ENCODE measurements at regions not wholly inside any gene's neighbourhood (a gene's known extent, or its start where the extent isn't known, plus 50 kb on each side); places are given as distances from the start of the nearest gene placed in this dataset.

DNA sequence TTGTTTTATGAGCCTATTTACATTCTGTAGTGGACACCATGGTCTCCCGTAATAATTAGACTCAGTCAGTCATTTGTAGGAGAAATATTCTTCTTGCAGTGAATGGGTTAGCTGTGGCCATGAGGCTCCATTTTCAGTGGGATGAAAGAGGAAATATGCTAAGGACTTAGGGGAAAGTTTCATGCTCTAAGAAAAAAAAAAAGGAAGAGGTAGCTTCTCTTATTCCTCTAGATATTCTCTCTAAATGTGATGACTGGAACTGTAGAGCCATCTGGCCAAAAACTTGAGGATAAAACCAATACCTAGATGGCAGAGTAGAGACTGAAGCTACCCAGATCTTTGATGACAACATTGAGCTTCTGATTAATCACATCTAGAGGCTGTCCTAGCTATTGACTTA lies 75.8 kb upstream of the SESN3 start:
- DNase-seq (ENCODE audit: low spot score), result no peak

DNA sequence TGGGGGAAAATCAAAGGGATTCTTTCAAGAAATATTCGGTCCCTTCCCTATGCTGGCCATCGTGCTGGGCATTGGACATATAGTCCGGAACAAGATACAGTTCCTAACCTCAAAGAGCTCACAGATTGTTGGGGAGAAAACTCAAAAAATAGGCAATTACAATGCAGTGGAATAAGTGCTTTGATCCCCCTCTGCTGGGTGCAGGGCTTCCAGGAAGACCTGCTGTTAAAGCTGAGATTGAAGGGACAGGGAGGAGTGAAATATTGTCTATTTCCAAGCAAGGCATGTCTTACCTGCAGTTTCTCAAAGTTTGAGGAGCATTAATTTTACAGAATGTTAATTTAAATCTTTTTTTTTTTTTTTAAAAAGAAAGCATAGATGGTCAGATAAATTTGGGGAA lies 75.1 kb upstream of the SESN3 start:
- DNase-seq (ENCODE audit: low spot score), result no peak

DNA sequence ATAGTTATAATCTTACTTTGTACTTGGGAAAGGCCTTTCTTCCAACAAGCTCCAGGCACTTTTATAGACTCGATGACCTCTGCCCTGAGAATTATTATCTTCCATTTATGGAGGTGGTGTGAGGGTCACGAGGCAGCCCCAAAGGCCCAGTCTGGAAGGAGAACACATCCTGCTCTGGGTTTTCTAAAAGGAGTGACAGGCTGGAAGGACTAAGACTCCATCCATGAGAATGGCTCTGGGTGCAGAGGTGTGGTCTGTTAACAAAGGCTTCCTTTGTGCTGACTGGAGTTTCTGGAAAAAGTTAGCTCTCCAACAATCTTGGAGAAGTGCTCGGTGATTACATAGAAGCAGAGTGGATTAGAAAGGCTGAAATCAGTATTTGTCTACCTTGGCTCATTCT lies 74.7 kb upstream of the SESN3 start:
- no peak for DNase-seq (ENCODE audit: low spot score)

DNA sequence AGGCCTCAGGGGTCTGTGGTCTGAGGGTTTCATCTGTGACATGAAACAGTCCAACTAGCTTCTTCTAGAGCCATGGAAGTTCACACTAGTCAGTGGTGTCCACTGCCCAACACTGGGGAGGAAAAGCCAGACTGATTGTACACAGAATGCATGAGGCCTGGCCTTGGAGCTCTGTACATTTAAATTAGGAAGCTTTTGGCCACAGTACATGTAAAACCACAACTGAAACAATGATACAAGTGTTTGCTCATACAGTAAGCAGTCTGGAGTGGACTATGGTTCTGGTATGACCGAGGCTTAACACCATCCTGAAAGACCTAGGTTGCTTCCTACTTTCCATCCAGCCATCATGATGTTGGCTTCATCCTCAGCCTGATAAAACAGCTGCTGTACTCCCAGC lies 73.8 kb upstream of the SESN3 start:
- no peak for DNase-seq (ENCODE audit: low spot score)

DNA sequence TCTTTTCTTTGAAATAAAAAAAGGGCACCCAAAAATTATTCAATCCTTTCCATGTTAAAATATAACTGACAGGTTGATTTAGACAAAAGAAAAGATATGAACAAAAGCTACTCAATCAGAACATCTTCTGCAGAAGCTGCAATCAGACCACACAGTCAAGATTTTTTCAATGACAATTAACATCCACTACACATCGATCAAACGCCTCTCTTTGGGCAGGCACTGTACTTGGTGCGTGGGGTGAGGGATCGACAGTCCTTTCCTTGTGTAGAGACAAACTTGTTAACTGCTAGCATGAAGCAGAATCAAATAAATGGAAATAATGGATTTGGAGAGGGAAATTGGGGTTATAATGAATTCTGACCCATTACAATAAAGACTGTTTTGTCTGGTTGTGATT lies 71.2 kb upstream of the SESN3 start:
- no peak for DNase-seq (ENCODE audit: low spot score)

DNA sequence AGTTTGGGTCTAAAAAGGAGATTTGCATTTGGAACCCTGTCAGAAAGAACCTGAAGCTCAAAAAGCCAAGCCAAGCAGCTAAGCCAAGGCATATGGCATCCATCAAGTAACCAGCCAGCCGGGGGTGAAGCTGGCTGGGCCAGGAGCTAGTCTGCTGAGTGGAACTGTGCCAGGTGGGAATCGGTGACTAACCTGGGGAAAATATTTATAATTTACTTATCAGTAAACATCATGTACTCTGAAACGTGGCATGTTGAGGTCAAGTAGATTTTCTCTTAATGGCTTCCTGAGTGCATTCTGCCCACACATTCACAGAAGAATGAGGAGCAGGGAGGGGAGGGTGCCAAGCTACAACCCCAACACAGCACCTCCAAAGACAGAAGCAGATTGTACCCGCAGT lies 70.5 kb upstream of the SESN3 start:
- DNase-seq (ENCODE audit: low spot score), result no peak

DNA sequence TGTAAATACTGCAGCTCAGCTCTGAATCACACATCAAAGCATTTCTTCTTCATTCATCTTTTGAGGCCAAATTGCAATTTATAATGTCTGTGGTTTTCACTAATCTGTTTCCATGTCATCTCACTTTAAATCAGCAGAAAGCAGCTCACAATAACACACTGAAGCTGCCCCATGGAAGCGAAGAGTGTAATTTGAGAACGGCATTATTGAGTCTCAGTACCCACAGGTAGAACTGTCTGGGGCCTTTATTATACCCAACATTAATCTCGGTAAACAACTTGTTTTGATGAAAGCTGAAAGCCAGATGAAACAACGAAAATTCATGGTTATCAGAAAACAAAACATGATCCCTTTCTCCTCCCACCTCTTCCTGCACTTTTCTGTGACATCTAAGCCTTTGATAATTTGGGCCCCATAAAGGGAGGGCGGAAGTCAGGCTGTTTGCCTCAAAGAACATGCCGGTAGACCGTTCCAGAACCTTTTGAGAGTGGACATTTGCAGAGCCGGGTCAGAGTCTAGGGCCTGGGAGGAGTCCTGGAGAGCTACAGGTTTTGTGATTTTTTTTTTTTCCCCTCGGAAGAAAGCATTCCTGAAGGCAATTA lies 68.2 kb upstream of the SESN3 start:
- no peak for DNase-seq (ENCODE audit: low spot score)

DNA sequence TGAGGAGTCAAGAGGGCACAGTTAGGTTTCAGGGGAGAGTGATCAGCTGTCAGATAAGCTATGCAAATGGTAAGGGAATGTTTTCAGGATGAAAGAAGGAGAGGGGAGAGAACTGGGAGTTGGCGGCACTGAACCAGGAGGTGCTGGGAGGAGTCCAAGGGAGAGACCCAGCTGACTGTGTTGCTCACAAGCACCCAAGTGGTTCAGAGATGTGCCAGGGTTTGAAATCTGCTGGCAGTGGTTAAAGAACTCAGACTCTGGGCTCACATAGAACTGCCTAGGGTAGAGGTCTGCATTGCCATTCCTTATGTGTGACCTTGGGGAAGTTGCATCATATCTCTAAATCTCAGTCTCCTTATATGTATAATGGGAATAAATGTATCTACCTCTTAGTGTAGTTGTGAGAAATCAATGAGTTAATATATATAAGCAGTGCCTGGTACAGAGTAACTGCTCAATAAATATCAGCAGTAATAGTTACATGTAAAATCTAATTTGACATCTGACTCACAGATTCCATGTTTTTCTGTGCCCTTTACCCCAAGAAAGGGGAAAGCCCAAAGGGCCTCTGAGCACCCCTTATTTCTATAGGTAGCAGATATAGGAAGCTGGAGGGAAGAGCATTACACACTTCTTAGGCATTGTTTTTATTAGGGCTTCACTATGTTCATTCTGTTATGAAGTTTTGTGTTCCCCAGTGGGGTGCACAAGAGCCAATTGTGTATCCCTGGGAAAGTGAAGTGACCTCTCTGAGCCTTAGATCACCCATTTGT lies 66.9 kb upstream of the SESN3 start:
- DNase-seq (ENCODE audit: low spot score), result no peak

DNA sequence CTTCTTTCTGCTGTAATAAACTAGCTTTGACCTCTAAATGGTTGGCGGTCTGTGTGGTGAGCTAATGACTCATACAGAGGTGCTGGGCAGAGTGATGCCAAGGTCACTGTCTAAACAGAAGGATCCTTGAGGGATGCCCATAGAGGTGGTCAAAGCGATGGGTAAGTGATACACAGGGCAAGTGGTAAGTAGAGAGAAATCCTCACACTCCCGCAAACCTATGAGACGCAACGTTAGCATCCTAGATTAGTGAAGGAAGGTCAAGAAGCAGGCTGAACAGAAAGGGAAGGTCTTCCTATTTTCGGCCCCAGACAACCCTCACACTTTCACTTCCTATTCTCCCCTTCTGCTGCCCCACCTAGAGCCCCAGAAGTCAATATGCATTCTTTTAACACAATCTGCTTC lies 65.6 kb upstream of the SESN3 start:
- DNase-seq (ENCODE audit: low spot score), result no peak

DNA sequence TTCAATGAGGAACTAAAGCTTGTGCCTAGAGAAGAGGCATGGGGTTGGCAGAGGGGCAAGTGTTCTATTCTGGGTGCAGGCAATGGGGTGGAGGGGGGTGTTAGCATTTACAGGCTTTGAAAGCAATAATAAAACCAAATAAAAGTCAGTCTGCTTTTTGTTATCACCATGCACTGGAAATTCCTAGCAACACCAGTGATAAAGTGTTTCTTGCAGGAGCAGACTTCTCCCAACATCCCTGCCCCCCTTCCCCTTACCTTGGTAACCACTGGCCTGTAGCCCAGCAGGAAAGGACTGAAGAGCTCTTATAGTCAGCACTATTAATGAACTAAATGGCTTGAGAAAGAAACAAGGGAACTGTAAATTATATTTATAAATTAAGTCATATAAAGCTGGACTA lies 65.2 kb upstream of the SESN3 start:
- no peak for DNase-seq (ENCODE audit: low spot score)

DNA sequence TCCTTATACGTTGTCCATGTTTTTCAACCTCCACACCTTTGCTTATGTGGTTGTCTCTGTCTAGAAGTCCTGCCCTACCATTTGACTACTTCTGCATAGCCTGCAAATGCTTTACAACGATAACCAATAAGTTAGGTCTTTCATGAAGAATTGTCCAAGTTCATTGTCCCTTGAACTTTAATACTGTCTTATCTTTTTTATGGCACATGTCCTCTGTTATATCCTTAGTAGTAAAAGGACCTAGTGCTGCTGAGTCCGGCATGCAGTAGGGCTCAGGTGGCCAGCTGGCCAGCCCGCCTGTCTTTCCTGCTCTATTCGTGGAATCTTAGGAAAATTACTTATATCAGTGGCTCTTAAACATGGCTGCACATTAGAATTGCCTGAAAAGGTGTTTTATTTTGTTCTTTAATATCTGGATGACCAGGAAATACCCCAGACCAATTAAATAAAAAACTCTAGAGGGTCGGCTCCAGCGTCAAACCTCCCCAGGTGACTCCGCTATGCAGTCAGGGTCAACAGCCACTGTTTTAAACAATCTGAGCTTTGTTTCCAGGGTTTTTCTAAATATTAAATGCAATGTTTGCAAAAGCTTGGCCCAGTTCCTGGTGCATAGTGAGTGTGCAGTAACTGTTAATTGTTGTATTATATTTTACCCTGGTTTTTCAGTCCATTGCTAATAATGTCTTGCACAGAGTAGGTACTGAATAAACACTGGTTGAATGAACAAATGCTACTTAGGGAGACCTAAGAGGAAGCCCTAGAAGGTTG lies 64.6 kb upstream of the SESN3 start:
- no peak for DNase-seq (ENCODE audit: low spot score)

DNA sequence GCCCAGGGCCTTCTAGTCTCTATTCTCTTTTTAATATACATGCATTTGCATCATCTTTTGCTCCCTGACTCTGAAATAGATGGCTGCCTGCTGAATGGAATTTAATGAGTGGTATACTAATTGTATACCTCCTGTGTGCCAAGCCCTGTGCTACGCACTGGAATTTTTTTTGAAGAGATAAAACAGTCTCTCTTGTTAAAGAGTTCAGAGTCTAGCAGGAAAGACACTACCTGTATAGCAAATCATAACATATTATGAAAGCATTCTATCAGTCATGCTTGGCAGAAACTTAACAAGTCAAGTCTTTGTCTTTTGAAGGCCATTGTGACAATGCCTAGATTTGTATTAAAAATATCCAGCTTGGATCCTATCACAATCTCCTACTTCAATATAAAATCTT lies 63.7 kb upstream of the SESN3 start:
- DNase-seq (ENCODE audit: low spot score), result no peak

DNA sequence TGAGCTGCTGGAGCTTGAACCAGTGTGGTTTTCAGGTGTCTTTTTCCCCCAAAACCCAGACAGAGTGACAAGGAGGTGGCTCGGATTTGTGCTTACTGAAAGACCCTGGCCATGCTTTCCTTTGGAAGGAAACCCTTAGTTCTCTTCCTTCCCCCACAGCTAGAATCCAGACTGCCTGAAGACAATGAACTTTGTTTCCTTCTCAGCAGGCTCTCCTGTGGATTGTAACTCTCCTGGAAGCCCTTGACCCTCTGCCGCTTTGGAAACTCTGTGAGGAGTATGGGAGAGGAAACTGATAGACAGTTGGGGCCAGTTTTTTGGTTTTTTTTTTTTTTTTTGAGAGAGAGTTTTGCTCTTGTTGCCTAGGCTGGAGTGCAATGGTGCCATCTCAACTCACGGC lies 62.1 kb upstream of the SESN3 start:
- no peak for DNase-seq (ENCODE audit: low spot score)

DNA sequence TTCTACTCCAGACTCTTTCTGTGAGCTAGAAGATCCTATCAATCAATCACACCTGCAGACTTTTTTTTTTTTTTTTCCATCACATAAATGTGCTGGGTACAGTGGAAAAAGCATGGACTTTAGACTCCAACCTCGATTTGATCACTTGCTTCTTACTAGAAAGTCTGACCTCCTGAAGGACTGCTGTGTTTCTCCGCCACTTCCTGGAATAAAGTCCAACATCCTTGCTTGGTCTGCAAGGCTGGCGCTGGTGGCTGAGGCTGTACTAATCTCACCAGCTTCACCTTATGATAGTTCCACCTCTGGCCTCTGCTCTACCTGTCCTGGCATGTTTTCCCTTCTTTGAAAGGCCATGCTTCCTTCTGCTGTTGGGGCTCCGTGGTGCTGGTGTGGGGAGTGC lies 60.9 kb upstream of the SESN3 start:
- no peak for DNase-seq (ENCODE audit: low spot score)

DNA sequence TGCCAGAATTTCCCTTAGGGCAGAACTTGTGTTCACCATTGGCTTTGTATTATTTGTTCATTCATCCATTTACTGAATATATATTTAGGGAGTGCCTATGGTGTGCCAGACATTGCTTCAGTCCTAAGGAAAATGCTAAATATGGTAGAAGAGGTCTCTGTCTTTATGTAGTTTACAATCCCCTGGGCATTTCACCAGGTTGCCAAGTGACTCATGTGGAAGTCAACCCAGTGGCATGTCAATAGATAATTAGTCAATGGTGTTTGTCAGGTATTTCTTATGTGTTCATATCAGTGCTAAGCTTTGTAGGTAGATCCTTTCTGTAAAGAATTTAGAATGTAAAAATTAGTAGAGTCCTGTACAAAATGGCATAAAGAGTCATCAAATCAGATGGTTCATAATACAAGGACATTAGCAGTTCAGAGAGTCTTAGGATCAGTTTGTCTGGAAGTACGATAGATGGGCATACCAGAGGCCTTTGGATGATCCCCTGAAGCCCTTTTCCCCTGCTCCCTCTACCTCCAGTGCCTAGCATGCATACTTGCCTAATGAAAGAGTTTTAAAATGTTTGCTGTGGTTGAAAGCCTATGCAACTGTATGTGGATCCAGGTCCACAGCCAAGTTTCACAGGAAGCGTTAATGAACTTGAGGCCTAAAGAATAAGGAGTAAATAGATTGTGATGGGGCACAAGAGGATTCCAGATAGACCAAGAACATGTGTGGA lies 58.5 kb upstream of the SESN3 start:
- DNase-seq (ENCODE audit: low spot score), result no peak

DNA sequence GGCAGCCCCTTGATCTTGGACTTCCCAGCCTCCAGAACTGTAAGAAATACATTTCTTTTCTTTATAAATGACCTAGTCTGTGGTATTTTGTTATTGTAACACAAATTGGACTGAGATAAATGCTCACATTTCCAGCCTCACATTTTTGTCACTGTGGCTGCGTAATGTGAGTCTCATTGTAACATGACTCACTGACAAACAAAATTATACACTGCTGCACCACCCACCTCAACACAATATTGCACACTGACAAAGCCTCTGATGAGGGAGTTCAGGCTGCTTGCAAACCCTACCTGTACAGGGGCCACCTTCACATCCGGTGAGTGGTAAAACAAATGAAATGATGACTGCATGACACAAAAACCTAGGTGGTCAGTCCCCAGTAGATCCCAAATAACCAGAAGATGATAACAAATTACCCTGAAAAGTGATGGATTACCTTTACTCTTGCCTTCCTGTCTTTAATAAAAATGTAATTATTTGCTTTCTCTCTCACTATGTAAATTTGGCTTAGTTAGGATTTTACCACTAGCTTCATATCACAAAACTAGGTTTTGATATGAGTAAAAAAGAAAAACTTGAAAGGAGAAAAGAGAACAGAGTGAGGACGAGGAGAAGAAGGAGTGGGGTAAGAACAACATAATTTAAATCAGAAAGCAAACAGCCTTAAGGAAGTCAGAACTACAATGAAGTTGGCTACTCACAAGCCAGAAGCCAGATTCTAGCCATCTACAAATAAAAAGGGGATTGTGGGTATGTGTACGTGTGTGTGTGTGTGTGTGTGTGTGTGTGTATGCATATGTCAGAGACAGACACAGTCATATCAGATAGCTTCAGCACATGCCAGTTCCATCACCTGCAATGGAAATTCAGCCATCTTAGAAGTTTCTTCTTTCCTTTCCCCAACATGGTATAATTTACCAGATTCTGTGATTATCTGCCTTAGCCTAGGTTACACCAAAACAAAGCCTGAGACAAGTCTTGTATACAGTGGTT lies 53.4 kb upstream of the SESN3 start:
- no peak for DNase-seq (ENCODE audit: low spot score)

DNA sequence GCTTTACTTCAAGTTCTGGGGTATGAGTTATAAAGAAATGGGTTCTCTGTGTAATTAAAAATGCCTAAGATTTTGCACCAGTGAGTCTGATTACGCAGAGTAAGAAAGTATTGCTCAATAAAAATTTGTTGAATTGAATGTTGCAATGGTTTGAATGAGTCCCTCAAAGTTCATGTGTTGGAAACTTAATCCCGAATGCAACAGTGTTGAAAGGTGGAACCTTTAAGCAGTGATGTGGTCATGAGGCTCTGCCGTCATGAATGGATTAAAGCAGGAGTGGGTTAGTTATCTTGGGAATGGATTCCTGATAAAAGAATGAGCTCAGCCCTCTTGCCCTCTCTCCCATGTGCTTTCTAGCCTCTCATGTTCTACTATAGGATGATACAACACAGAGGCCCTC lies 52.6 kb upstream of the SESN3 start:
- no peak for DNase-seq (ENCODE audit: low spot score)

DNA sequence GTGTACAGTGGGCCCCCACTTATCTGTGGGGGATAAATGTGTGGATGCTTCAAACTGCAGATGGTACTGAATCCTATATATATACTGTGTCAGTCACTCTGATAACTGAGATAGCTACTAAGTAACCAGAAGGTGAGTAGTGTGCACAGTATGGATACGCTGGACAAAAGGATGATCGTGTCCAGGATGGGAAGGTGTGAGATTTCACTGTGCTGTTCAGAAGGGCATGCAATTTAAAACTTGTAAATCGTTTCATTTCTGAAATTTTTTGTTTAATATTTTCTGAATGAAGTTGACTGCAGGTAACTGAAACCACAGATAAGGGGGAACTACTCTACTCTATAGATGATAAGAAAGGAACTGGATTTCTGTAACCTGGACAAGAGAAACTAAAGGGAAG lies 52.1 kb upstream of the SESN3 start:
- no peak for DNase-seq (ENCODE audit: low spot score)

DNA sequence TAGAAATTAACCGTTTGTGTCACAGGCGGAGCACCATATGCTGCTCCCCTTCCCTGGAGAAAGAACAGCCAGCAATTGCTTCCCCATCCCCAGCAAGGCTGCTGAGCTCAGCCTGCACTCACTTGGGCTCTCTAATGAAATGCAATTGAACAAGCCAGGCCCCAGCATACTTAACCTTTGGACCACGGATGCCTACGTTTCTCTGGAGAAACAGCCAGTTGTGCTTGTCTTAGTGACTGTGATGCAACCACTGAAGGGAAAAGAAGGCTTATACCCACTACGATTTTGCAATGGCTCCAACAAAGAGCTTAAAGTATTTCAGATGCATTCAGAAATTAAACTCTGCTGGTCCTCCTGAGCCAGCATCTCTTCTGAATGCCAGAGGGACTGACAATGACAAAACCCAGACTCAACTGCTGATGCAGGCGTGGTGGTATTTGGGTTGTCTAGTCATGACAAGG lies 51.3 kb upstream of the SESN3 start:
- DNase-seq (ENCODE audit: low spot score), result no peak

Measured in ecto neural progenitor cell (in vitro differentiated cells).